ENCODE measurements at regions not wholly inside any gene's neighbourhood (a gene's known extent, or its start where the extent isn't known, plus 50 kb on each side); places are given as distances from the start of the nearest gene placed in this dataset.

- TF ChIP-seq CTCF (IDR thresholded peaks at IDR 0.05) (no peak), POLR2AphosphoS5 (IDR thresholded peaks at IDR 0.05) (no peak)
Observed at GRCh38 chr5:99453196-99453595, 524.4 kb upstream of the CHD1 start.
